ENCODE measurements at regions not wholly inside any gene's neighbourhood (a gene's known extent, or its start where the extent isn't known, plus 50 kb on each side); places are given as distances from the start of the nearest gene placed in this dataset.

DNA sequence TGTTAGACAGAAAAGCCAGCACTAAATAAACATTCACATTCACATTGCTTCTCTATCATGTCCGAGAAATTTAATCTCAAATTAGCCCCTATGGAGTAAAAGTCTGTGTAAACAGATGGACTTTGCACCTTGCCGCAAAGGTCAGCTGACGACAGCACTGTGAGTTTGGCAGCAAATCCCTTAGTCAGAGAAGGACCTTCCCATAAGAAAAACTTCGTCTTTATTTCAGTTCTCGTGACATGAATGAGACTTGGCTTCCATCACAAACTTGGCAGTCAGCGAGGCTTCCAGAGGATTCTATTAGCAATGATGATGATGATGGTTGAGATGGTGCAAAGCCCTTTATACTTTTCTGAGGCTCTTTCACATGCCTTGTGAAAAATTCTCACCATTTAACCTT lies 133.7 kb upstream of the IFNGR1 start:
- TF ChIP-seq PATZ1 (CRISPR knock-in tag; IDR thresholded peaks at IDR 0.05; ENCODE audit: borderline replicate concordance) (no peak), CSDC2 (CRISPR knock-in tag; IDR thresholded peaks at IDR 0.05) (no peak), TCF4 (CRISPR knock-in tag; IDR thresholded peaks at IDR 0.05; ENCODE audit: borderline replicate concordance) (no peak), CSRNP3 (CRISPR knock-in tag; IDR thresholded peaks at IDR 0.05) (no peak), OSR1 (CRISPR knock-in tag; IDR thresholded peaks at IDR 0.05) (no peak), GLIS3 (CRISPR knock-in tag; IDR thresholded peaks at IDR 0.05) (no peak), PPARA (CRISPR knock-in tag; IDR thresholded peaks at IDR 0.05; ENCODE audit: borderline replicate concordance) (no peak), CREB5 (CRISPR knock-in tag; IDR thresholded peaks at IDR 0.05; ENCODE audit: low read depth) (no peak), ESRRG (CRISPR knock-in tag; IDR thresholded peaks at IDR 0.05) (no peak), SNAI2 (CRISPR knock-in tag; IDR thresholded peaks at IDR 0.05) (no peak), ZNF565 (CRISPR knock-in tag; conservative IDR thresholded peaks at IDR 0.05; ENCODE audit: low read depth) (no peak), ZFP30 (CRISPR knock-in tag; IDR thresholded peaks at IDR 0.05) (no peak)

All from SK-N-SH treated with all-trans-retinoic acid at 6 μM for 48 hours (cell line).